ENCODE measurements at regions not wholly inside any gene's neighbourhood (a gene's known extent, or its start where the extent isn't known, plus 50 kb on each side); places are given as distances from the start of the nearest gene placed in this dataset.

- Histone ChIP-seq H3K4me1 (ENCODE audit: control insufficient read depth, extremely low read depth, insufficient read depth, low read length) (no peaks in the 10 kb centered on the region), H3K27me3 (ENCODE audit: control insufficient read depth, insufficient read depth, low read length) (no peaks in the 10 kb centered on the region), H3K9me3 (ENCODE audit: control insufficient read depth, insufficient read depth, low read depth, low read length) (no peaks in the 10 kb centered on the region), H3K79me2 (ENCODE audit: control insufficient read depth, insufficient read depth, low read length) (no peaks in the 10 kb centered on the region), H3K4me2 (ENCODE audit: extremely low read depth, insufficient read depth, low read length) (no peak overlapping the region), H3K36me3 (ENCODE audit: control insufficient read depth, insufficient read depth, low read length) (no peaks in the 10 kb centered on the region), H3K4me3 (replicated peaks in 1 of 4; ENCODE audit: control extremely low read depth in 1 of 4, insufficient read depth in 1 of 4, low read depth in 3 of 4, low read length in 4 of 4) (no peak overlapping the region), H3K27ac (ENCODE audit: insufficient read depth, low read length) (no peak overlapping the region), H3K9ac (ENCODE audit: insufficient read depth, low read length) (no peak overlapping the region), H2AFZ (ENCODE audit: low read length) (no peak overlapping the region), H4K20me1 (ENCODE audit: control insufficient read depth, extremely low read depth, insufficient read depth, low read length) (no peaks in the 10 kb centered on the region)
- TF ChIP-seq CTCF (conservative IDR thresholded peaks at IDR 0.05 in 1 of 2, IDR thresholded peaks at IDR 0.05 in 1 of 2; ENCODE audit: low read depth in 1 of 2, low read length in 2 of 2) (no peak), EZH2 (IDR thresholded peaks at IDR 0.05; ENCODE audit: low read length, missing control alignments) (no peak)
- DNase-seq (ENCODE audit: low read depth in 2 of 2): no peak
Observed at GRCh38 chr16:48907906-48908634, 298.1 kb upstream of the N4BP1 start.

- no peak overlapping the region for H3K4me2 ChIP-seq (ENCODE audit: extremely low read depth, insufficient read depth, low read length)
- no peak overlapping the region for H2AFZ ChIP-seq (ENCODE audit: low read length)
- DNase-seq (ENCODE audit: low read depth in 2 of 2): no peak
- H3K27me3 ChIP-seq (ENCODE audit: control insufficient read depth, insufficient read depth, low read length): no peaks in the 10 kb centered on the region
- H4K20me1 ChIP-seq (ENCODE audit: control insufficient read depth, extremely low read depth, insufficient read depth, low read length): no peaks in the 10 kb centered on the region
- no peaks in the 10 kb centered on the region for H3K36me3 ChIP-seq (ENCODE audit: control insufficient read depth, insufficient read depth, low read length)
- H3K4me1 ChIP-seq (ENCODE audit: control insufficient read depth, extremely low read depth, insufficient read depth, low read length): no peaks in the 10 kb centered on the region
- no peak overlapping the region for H3K27ac ChIP-seq (ENCODE audit: insufficient read depth, low read length)
- no peaks in the 10 kb centered on the region for H3K79me2 ChIP-seq (ENCODE audit: control insufficient read depth, insufficient read depth, low read length)
- no peak for TF ChIP-seq EZH2 (IDR thresholded peaks at IDR 0.05; ENCODE audit: low read length, missing control alignments)
- TF ChIP-seq CTCF (conservative IDR thresholded peaks at IDR 0.05 in 1 of 2, IDR thresholded peaks at IDR 0.05 in 1 of 2; ENCODE audit: low read depth in 1 of 2, low read length in 2 of 2): no peak
- no peaks in the 10 kb centered on the region for H3K9me3 ChIP-seq (ENCODE audit: control insufficient read depth, insufficient read depth, low read depth, low read length)
- H3K4me3 ChIP-seq (replicated peaks in 1 of 4; ENCODE audit: control extremely low read depth in 1 of 4, insufficient read depth in 1 of 4, low read depth in 3 of 4, low read length in 4 of 4): no peak overlapping the region
- no peak overlapping the region for H3K9ac ChIP-seq (ENCODE audit: insufficient read depth, low read length)
Observed at GRCh38 chr16:48905632-48906505, 295.9 kb upstream of the N4BP1 start.

- Histone ChIP-seq H3K4me3 (replicated peaks in 1 of 4; ENCODE audit: control extremely low read depth in 1 of 4, insufficient read depth in 1 of 4, low read depth in 3 of 4, low read length in 4 of 4) (no peak overlapping the region), H4K20me1 (ENCODE audit: control insufficient read depth, extremely low read depth, insufficient read depth, low read length) (no peaks in the 10 kb centered on the region), H3K27me3 (ENCODE audit: control insufficient read depth, insufficient read depth, low read length) (no peaks in the 10 kb centered on the region), H3K9ac (ENCODE audit: insufficient read depth, low read length) (no peak overlapping the region), H3K27ac (ENCODE audit: insufficient read depth, low read length) (no peak overlapping the region), H2AFZ (ENCODE audit: low read length) (no peak overlapping the region), H3K4me2 (ENCODE audit: extremely low read depth, insufficient read depth, low read length) (no peak overlapping the region), H3K36me3 (ENCODE audit: control insufficient read depth, insufficient read depth, low read length) (no peaks in the 10 kb centered on the region), H3K9me3 (ENCODE audit: control insufficient read depth, insufficient read depth, low read depth, low read length) (no peaks in the 10 kb centered on the region), H3K79me2 (ENCODE audit: control insufficient read depth, insufficient read depth, low read length) (no peaks in the 10 kb centered on the region), H3K4me1 (ENCODE audit: control insufficient read depth, extremely low read depth, insufficient read depth, low read length) (no peaks in the 10 kb centered on the region)
- no peak for TF ChIP-seq EZH2 (IDR thresholded peaks at IDR 0.05; ENCODE audit: low read length, missing control alignments)
- no peak for TF ChIP-seq CTCF (conservative IDR thresholded peaks at IDR 0.05 in 1 of 2, IDR thresholded peaks at IDR 0.05 in 1 of 2; ENCODE audit: low read depth in 1 of 2, low read length in 2 of 2)
- no peak for DNase-seq (ENCODE audit: low read depth in 2 of 2)
Observed at GRCh38 chr16:48904333-48904732, 294.4 kb upstream of the N4BP1 start.

Data from fibroblast of lung (primary cell).